Endothelial cell (in vitro differentiated cells): ENCODE measurements at regions not wholly inside any gene's neighbourhood (a gene's known extent, or its start where the extent isn't known, plus 50 kb on each side); places are given as distances from the start of the nearest gene placed in this dataset.
"Not testable (repeated sequence)": the region's sequence is repeated elsewhere in the genome, so short reads cannot be mapped to it uniquely, and the experiment has no call there.

Experiments used
- DNase-seq: peaks from one replicate; pipeline ENCODE4 v3.0.0; 2021; ENCODE audit warnings: low spot score
- H3K27ac Mint-ChIP-seq: one replicate; pipeline ENCODE4 v1.8.0; 2021; ENCODE audit warnings: mixed read lengths, inconsistent platforms; ENCODE audit not compliant: unreplicated experiment
- H3K27me3 Mint-ChIP-seq: one replicate; pipeline ENCODE4 v1.8.0; 2021; ENCODE audit warnings: mild to moderate bottlenecking, moderate library complexity, mixed read lengths, inconsistent platforms; ENCODE audit not compliant: unreplicated experiment
- H3K36me3 Mint-ChIP-seq: one replicate; pipeline ENCODE4 v1.8.0; 2021; ENCODE audit warnings: mild to moderate bottlenecking, low read depth, mixed read lengths, inconsistent platforms; ENCODE audit not compliant: unreplicated experiment
- H3K4me1 Mint-ChIP-seq: one replicate; pipeline ENCODE4 v1.8.0; 2021; ENCODE audit warnings: mild to moderate bottlenecking, mixed read lengths, inconsistent platforms; ENCODE audit not compliant: unreplicated experiment
- H3K4me3 Mint-ChIP-seq: one replicate; pipeline ENCODE4 v1.8.0; 2021; ENCODE audit warnings: mild to moderate bottlenecking, mixed read lengths, inconsistent platforms; ENCODE audit not compliant: unreplicated experiment
- H3K9me3 Mint-ChIP-seq: one replicate; pipeline ENCODE4 v1.8.0; 2021; ENCODE audit warnings: mixed read lengths, inconsistent platforms; ENCODE audit not compliant: unreplicated experiment
- TF ChIP-seq, protein P1 (sequence below): fragments of 200-600 bp; sonication (generic); IDR thresholded peaks from one replicate; pipeline ENCODE4 v1.5.0; 2021; ENCODE audit warnings: antibody characterized with exemption; ENCODE audit not compliant: unreplicated experiment

DNA sequence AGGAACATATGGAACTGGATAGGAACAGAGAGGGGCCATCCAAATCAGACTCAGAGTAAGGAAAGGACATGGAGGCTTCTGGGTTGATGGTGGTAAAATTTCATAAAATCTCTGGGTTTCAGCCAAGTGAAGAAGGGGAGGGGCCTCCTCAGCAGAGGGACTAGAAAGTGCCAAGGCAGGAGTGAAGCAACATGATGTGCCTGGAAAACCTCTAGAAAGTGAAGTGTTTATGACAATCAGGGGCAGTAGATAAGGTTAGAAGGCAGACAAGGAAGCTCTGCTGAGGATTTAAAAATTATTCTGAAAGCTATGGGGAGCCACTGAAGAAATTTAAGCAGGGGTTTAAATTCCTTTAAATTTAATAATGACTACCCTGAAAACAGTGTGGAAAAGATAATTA is 126.0 kb upstream of the TENT5A start:
- peak overlapping the region; percentile 0 for H3K27ac Mint-ChIP-seq
- peaks cover 2% of the 10 kb centered on the region for H3K36me3 Mint-ChIP-seq
- no peak for DNase-seq
- H3K9me3 Mint-ChIP-seq, result no peaks in the 10 kb centered on the region
- H3K4me1 Mint-ChIP-seq, result no peaks in the 10 kb centered on the region
- peaks cover 3% of the 10 kb centered on the region for H3K27me3 Mint-ChIP-seq
- no peak overlapping the region for H3K4me3 Mint-ChIP-seq
- TF ChIP-seq, protein P1, sequence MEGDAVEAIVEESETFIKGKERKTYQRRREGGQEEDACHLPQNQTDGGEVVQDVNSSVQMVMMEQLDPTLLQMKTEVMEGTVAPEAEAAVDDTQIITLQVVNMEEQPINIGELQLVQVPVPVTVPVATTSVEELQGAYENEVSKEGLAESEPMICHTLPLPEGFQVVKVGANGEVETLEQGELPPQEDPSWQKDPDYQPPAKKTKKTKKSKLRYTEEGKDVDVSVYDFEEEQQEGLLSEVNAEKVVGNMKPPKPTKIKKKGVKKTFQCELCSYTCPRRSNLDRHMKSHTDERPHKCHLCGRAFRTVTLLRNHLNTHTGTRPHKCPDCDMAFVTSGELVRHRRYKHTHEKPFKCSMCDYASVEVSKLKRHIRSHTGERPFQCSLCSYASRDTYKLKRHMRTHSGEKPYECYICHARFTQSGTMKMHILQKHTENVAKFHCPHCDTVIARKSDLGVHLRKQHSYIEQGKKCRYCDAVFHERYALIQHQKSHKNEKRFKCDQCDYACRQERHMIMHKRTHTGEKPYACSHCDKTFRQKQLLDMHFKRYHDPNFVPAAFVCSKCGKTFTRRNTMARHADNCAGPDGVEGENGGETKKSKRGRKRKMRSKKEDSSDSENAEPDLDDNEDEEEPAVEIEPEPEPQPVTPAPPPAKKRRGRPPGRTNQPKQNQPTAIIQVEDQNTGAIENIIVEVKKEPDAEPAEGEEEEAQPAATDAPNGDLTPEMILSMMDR, result no peak

DNA sequence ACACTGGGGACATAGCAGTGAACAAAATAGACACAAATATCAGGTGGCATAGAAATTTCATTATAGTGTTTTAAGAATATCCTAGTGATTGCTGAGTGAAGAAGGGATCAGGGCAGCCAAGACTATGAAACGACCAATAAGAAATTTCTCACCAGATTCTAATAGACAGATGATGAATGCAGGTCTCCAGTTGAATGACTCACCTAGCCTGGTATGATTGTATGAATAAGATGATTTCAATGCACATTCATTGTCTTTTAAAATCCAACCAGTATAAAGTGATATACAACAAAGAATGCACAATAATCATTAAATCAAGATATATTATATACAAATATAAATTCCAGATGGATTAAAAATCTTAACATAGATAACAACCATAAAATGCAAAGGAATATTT is 124.5 kb upstream of the TENT5A start:
- Mint-ChIP-seq H3K9me3 (no peaks in the 10 kb centered on the region), H3K36me3 (peaks cover 3% of the 10 kb centered on the region), H3K4me3 (no peak overlapping the region), H3K4me1 (no peaks in the 10 kb centered on the region), H3K27ac (no peak overlapping the region), H3K27me3 (peaks cover 3% of the 10 kb centered on the region)
- TF ChIP-seq, protein P1, result no peak
- no peak for DNase-seq

DNA sequence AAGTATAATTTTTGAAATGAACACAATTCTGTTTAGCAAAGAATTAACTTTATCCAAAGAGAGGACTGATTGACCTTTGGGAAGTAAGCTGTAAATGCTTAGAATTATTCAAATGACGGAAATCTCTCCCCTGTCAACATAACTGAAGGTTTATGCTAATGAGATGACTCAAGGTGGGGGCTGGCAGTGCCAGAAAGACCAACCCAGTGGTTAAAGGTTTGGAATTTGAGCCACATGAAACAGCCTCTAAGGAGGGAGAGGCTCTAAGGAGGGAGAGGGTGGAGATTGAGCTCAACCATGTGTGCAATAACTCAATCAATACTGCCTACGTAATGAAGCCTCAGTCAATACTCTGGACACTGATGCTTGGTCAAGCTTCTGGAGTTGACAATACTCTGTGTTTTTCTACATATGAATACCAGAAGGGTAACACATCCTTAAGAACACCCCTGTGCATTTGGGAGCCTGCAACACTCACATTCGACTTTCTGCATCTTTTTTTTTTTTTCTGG is 123.4 kb upstream of the TENT5A start:
- TF ChIP-seq, protein P1, result no peak
- H3K27me3 Mint-ChIP-seq, result no peaks in the 10 kb centered on the region
- peaks cover 3% of the 10 kb centered on the region for H3K36me3 Mint-ChIP-seq
- no peak for DNase-seq
- H3K9me3 Mint-ChIP-seq, result no peaks in the 10 kb centered on the region
- H3K4me1 Mint-ChIP-seq, result no peaks in the 10 kb centered on the region
- no peak overlapping the region for H3K4me3 Mint-ChIP-seq
- H3K27ac Mint-ChIP-seq, result no peak overlapping the region

DNA sequence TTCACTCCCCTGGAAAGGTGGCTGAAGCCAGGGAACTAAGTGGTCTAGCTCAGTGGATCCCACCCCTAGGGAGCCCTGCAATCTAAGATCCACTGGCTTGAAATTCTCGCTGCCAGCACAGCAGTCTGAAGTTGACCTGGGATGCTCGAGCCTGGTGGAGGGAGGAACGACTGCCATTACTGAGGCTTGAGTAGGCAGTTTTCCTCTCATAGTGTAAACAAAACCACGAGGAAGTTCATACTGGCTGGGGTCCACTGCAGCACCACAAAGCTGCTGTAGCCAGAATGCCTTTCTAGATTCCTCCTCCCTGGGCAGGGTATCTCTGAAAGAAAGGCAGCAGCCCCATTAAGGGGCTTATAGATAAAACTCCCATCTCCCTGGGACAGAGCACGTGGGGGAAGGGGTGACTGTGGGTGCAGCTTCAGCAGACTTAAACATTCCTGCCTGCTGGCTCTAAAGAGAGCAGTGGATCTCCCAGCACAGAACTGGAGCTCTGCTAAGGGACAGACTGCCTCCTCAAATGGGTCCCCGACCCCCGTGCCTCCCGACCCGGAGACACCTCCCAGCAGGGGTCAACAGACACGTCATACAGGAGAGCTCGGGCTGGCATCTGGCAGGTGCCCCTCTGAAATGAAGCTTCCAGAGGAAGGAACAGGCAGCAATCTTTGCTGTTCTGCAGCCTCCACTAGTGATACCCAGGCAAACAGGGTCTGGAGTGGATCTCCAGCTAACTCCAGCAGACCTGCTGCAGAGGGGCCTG is 117.4 kb upstream of the TENT5A start:
- not testable (repeated sequence) for H3K4me3 Mint-ChIP-seq, H3K27me3 Mint-ChIP-seq, H3K9me3 Mint-ChIP-seq, H3K36me3 Mint-ChIP-seq, DNase-seq, H3K4me1 Mint-ChIP-seq, H3K27ac Mint-ChIP-seq

DNA sequence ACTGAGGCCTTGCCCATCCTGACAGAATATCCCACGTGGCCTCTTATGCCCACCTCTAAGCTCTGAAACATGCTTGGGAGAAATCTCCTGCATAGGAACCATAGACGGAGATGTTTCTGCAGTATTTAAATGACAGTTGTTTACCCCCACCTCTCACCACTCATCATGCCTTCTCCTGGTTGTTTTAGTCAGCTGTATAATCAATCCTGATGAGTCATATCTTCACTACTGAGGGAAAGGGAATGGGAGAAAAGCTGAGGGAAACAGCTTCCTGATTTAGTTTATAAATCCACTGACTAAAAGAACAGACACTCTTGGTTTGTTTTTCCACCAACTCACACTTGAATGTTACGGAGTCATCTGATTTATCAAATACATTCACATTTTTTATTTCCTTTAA is 113.2 kb upstream of the TENT5A start:
- H3K27ac Mint-ChIP-seq, result no peak overlapping the region
- no peaks in the 10 kb centered on the region for H3K36me3 Mint-ChIP-seq
- H3K9me3 Mint-ChIP-seq, result no peaks in the 10 kb centered on the region
- no peak overlapping the region for H3K4me3 Mint-ChIP-seq
- peaks cover 2% of the 10 kb centered on the region for H3K4me1 Mint-ChIP-seq
- no peaks in the 10 kb centered on the region for H3K27me3 Mint-ChIP-seq
- no peak for DNase-seq
- TF ChIP-seq, protein P1, result no peak
